ENCODE measurements at regions not wholly inside any gene's neighbourhood (a gene's known extent, or its start where the extent isn't known, plus 50 kb on each side); places are given as distances from the start of the nearest gene placed in this dataset.

DNA sequence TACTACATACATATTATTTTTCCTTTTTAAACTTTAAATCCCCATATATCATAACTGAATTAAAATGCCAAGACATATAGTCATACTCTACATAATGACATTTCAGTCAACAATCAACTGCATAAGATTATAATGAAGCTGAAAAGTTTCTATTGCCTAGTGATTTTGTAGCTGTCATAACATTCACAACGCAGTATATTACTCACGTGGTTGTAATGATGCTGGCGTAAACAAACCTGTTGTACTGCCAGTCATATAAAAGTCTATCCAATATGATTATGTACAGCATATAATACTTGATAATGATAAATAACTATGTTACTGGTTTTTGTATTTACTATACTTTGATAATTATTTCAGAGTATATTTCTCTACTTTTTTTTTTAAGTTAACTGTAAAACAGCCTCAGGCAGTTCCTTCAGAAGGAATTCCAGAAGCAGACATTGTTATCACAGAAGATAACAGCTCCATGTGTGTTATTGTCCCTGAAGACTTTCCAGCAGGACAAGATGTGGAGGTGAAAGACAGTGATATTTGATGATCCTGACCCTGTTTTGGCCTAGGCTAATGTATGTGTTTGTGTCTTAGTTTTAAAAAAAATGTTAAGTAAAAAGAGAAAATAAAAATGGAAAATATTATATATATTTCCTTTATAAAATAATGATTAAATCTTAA, 443.4 kb upstream of the UBE2E2 start:
- no peaks in the 10 kb centered on the region for H3K9me2 ChIP-seq (replicated peaks; ENCODE audit: low read length)
- H3K9ac ChIP-seq (ENCODE audit: low read length): no peak overlapping the region
- no peak overlapping the region for H3K27ac ChIP-seq (ENCODE audit: low read length)
- H3K4me2 ChIP-seq (ENCODE audit: low read length): no peak overlapping the region
- DNase-seq (no peak), ATAC-seq (no peak)
- no peaks in the 10 kb centered on the region for H3K79me2 ChIP-seq (ENCODE audit: low read length)
- CTCF ChIA-PET: no interaction called here
- H3K4me1 ChIP-seq (ENCODE audit: insufficient read depth, low read length): no peaks in the 10 kb centered on the region
- H3K4me3 ChIP-seq (ENCODE audit: low read length): no peak overlapping the region
- H3K9me3 ChIP-seq (ENCODE audit: low read length): no peaks in the 10 kb centered on the region
- BruUV-seq (replicated peaks): no TSS peak
- H3K27me3 ChIP-seq (ENCODE audit: low read length): no peaks in the 10 kb centered on the region; the same call in 1 of the 2 replicates
- no peaks in the 10 kb centered on the region for H3K36me3 ChIP-seq (ENCODE audit: low read depth, low read length)
- no peak for TF ChIP-seq EZH2phosphoT487 (IDR thresholded peaks at IDR 0.05; ENCODE audit: borderline replicate concordance, low read length)
- TF ChIP-seq EZH2 (IDR thresholded peaks at IDR 0.05; ENCODE audit: low read length, unreplicated experiment): no peak
- TF ChIP-seq CTCF (conservative IDR thresholded peaks at IDR 0.05; ENCODE audit: low read depth, low read length): no peak
- POLR2A ChIA-PET (ENCODE audit: unreplicated experiment): interaction anchor here (0.6 kb wide), 1 partner anchor 13 kb away, joined by 4 read pairs; no protein-coding TSS in a partner anchor
- no peak overlapping the region for H2AFZ ChIP-seq (ENCODE audit: low read length)
- H4K20me1 ChIP-seq (ENCODE audit: low read length): no peaks in the 10 kb centered on the region
- intact Hi-C loops (cut with micrococcal nuclease): no loop called here
- no peaks in the 10 kb centered on the region for H3F3A ChIP-seq (ENCODE audit: low read length, unreplicated experiment)

- H3K9me3 ChIP-seq (ENCODE audit: low read length): no peaks in the 10 kb centered on the region
- H3K4me2 ChIP-seq (ENCODE audit: low read length): no peak overlapping the region
- ATAC-seq (no peak), DNase-seq (no peak)
- no peaks in the 10 kb centered on the region for H4K20me1 ChIP-seq (ENCODE audit: low read length)
- H3K4me1 ChIP-seq (ENCODE audit: insufficient read depth, low read length): no peaks in the 10 kb centered on the region
- H3K79me2 ChIP-seq (ENCODE audit: low read length): no peaks in the 10 kb centered on the region
- ChIA-PET POLR2A (ENCODE audit: unreplicated experiment) (no interaction called here), CTCF (no interaction called here)
- no peaks in the 10 kb centered on the region for H3F3A ChIP-seq (ENCODE audit: low read length, unreplicated experiment)
- H3K27ac ChIP-seq (ENCODE audit: low read length): no peak overlapping the region
- H3K9me2 ChIP-seq (replicated peaks; ENCODE audit: low read length): no peaks in the 10 kb centered on the region
- H3K27me3 ChIP-seq (ENCODE audit: low read length): peaks cover 18% of the 10 kb centered on the region
- H3K4me3 ChIP-seq (ENCODE audit: low read length): no peak overlapping the region
- intact Hi-C loops (cut with micrococcal nuclease): no loop called here
- H3K36me3 ChIP-seq (ENCODE audit: low read depth, low read length): no peaks in the 10 kb centered on the region
- H3K9ac ChIP-seq (ENCODE audit: low read length): no peak overlapping the region
- no peak overlapping the region for H2AFZ ChIP-seq (ENCODE audit: low read length)
- TF ChIP-seq EZH2 (IDR thresholded peaks at IDR 0.05; ENCODE audit: low read length, unreplicated experiment) (no peak), EZH2phosphoT487 (IDR thresholded peaks at IDR 0.05; ENCODE audit: borderline replicate concordance, low read length) (no peak), CTCF (conservative IDR thresholded peaks at IDR 0.05; ENCODE audit: low read depth, low read length) (no peak)
- BruUV-seq (replicated peaks): no TSS peak
These were observed 437.4 kb upstream of the UBE2E2 start for GRCh38 chr3:22765679-22766078.

DNA sequence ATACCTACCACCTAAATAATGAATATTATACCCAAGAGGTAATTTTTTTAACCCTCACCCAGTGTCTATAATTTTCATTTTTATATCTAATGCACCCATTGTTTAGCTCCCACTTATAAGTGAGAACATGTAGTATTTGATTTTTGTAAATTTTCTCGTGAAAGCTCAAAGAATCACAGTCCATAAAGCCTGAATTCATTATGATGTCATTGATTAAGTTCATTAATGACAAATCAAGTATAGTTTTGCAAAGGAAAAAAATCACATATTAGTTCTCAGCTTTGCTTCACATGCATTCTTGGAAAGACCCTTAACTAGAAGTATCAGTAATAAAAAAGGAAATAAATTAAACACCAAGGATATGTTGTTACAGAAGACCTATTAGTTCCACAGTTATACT, 425.3 kb upstream of the UBE2E2 start:
- H3K9ac ChIP-seq (ENCODE audit: low read length): no peak overlapping the region
- no peak overlapping the region for H3K4me2 ChIP-seq (ENCODE audit: low read length)
- H3K4me3 ChIP-seq (ENCODE audit: low read length): no peak overlapping the region
- H2AFZ ChIP-seq (ENCODE audit: low read length): no peak overlapping the region
- H3K4me1 ChIP-seq (ENCODE audit: insufficient read depth, low read length): no peaks in the 10 kb centered on the region
- DNase-seq (no peak), ATAC-seq (no peak)
- no peaks in the 10 kb centered on the region for H3F3A ChIP-seq (ENCODE audit: low read length, unreplicated experiment)
- H3K9me3 ChIP-seq (ENCODE audit: low read length): no peaks in the 10 kb centered on the region
- ChIA-PET POLR2A (ENCODE audit: unreplicated experiment) (interaction anchor here (0.6 kb wide), 1 partner anchor 30 kb away, joined by 3 read pairs; no protein-coding TSS in a partner anchor), CTCF (no interaction called here)
- intact Hi-C loops (cut with micrococcal nuclease): no loop called here
- H3K9me2 ChIP-seq (replicated peaks; ENCODE audit: low read length): no peaks in the 10 kb centered on the region
- TF ChIP-seq EZH2phosphoT487 (IDR thresholded peaks at IDR 0.05; ENCODE audit: borderline replicate concordance, low read length): no peak
- no peak for TF ChIP-seq EZH2 (IDR thresholded peaks at IDR 0.05; ENCODE audit: low read length, unreplicated experiment)
- no peak for TF ChIP-seq CTCF (conservative IDR thresholded peaks at IDR 0.05; ENCODE audit: low read depth, low read length)
- no peaks in the 10 kb centered on the region for H3K36me3 ChIP-seq (ENCODE audit: low read depth, low read length)
- BruUV-seq (replicated peaks): no TSS peak
- H3K79me2 ChIP-seq (ENCODE audit: low read length): no peaks in the 10 kb centered on the region
- H3K27me3 ChIP-seq (ENCODE audit: low read length): no peaks in the 10 kb centered on the region
- H4K20me1 ChIP-seq (ENCODE audit: low read length): no peaks in the 10 kb centered on the region
- H3K27ac ChIP-seq (ENCODE audit: low read length): no peak overlapping the region
